Activated CD8-positive, alpha-beta T cell treated with anti-CD3 and anti-CD28 coated beads for 36 hours (primary cell): ENCODE measurements at regions not wholly inside any gene's neighbourhood (a gene's known extent, or its start where the extent isn't known, plus 50 kb on each side); places are given as distances from the start of the nearest gene placed in this dataset.

Experiments
- ATAC-seq: fragments of 200-7000 bp; cut with Tn5 transposase; one replicate; pipeline ENCODE4 v1.10.0; 2021; ENCODE audit warnings: mild to moderate bottlenecking, moderate library complexity
- CTCF ChIA-PET: fragments of 350-600 bp; sonication (Branson Sonifier 250); formaldehyde crosslinking; loops from one replicate; lab custom pipeline; 2021; ENCODE audit warnings: antibody characterized with exemption; lab: Charles Lee
- POLR2A ChIA-PET: fragments of 350-600 bp; sonication (Branson Sonifier 250); formaldehyde crosslinking; loops from one replicate; lab custom pipeline; 2021; ENCODE audit warnings: antibody characterized with exemption; lab: Charles Lee
- DNase-seq: peaks from one replicate; pipeline ENCODE4 v3.0.0-alpha.2; 2020
- H3K27ac Mint-ChIP-seq: one replicate; pipeline ENCODE4 v1.8.0; 2021; ENCODE audit warnings: mild to moderate bottlenecking, mixed read lengths
- H3K27me3 Mint-ChIP-seq: one replicate; pipeline ENCODE4 v1.8.0; 2021; ENCODE audit warnings: mixed read lengths
- H3K36me3 Mint-ChIP-seq: one replicate; pipeline ENCODE4 v1.8.0; 2021; ENCODE audit warnings: low read depth, mixed read lengths
- H3K4me1 Mint-ChIP-seq: one replicate; pipeline ENCODE4 v1.8.0; 2021; ENCODE audit warnings: low read depth, mixed read lengths
- H3K4me3 Mint-ChIP-seq: one replicate; pipeline ENCODE4 v1.8.0; 2021; ENCODE audit warnings: mild to moderate bottlenecking, moderate library complexity, mixed read lengths
- H3K9me3 Mint-ChIP-seq: one replicate; pipeline ENCODE4 v1.8.0; 2021; ENCODE audit warnings: mixed read lengths
- intact Hi-C: fragments of 100-400 bp; cut with micrococcal nuclease; formaldehyde crosslinking; loops from one replicate; pipeline ENCODE4 v1.10.0; 2022
- TF ChIP-seq, protein P1 (sequence below): fragments of 200-600 bp; IDR thresholded peaks from one replicate; pipeline ENCODE4 v1.8.0; 2022; ENCODE audit warnings: antibody characterized with exemption, mild to moderate bottlenecking

DNA sequence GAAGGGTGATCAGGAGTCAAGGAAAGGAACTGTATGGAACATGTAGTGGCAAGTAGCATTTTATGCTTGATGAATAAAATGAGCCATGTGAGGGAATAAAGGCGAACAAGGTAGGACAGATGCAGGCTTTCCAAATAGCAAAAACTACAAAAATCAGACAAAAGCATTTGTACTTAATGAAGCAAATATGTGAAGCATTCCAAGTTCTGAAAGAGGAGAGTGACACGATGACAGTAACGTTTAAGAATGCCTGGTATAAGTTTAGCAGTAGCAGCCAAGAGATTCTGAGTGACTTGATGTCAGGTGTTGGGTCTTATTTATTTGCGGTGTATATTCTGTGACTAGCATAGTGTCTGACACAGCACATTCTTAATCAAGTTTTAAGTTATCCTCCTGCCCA lies 408.2 kb upstream of the RASGRP1 start:
- ChIA-PET POLR2A (no interaction called here), CTCF (no interaction called here)
- H3K4me3 Mint-ChIP-seq: no peak overlapping the region
- H3K9me3 Mint-ChIP-seq: peaks cover 3% of the 10 kb centered on the region
- H3K4me1 Mint-ChIP-seq: no peaks in the 10 kb centered on the region
- H3K27me3 Mint-ChIP-seq: peaks cover 4% of the 10 kb centered on the region
- intact Hi-C loops: no loop called here
- H3K27ac Mint-ChIP-seq: no peak overlapping the region
- TF ChIP-seq, protein P1, sequence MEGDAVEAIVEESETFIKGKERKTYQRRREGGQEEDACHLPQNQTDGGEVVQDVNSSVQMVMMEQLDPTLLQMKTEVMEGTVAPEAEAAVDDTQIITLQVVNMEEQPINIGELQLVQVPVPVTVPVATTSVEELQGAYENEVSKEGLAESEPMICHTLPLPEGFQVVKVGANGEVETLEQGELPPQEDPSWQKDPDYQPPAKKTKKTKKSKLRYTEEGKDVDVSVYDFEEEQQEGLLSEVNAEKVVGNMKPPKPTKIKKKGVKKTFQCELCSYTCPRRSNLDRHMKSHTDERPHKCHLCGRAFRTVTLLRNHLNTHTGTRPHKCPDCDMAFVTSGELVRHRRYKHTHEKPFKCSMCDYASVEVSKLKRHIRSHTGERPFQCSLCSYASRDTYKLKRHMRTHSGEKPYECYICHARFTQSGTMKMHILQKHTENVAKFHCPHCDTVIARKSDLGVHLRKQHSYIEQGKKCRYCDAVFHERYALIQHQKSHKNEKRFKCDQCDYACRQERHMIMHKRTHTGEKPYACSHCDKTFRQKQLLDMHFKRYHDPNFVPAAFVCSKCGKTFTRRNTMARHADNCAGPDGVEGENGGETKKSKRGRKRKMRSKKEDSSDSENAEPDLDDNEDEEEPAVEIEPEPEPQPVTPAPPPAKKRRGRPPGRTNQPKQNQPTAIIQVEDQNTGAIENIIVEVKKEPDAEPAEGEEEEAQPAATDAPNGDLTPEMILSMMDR: no peak
- H3K36me3 Mint-ChIP-seq: no peaks in the 10 kb centered on the region
- DNase-seq (no peak), ATAC-seq (no peak)

DNA sequence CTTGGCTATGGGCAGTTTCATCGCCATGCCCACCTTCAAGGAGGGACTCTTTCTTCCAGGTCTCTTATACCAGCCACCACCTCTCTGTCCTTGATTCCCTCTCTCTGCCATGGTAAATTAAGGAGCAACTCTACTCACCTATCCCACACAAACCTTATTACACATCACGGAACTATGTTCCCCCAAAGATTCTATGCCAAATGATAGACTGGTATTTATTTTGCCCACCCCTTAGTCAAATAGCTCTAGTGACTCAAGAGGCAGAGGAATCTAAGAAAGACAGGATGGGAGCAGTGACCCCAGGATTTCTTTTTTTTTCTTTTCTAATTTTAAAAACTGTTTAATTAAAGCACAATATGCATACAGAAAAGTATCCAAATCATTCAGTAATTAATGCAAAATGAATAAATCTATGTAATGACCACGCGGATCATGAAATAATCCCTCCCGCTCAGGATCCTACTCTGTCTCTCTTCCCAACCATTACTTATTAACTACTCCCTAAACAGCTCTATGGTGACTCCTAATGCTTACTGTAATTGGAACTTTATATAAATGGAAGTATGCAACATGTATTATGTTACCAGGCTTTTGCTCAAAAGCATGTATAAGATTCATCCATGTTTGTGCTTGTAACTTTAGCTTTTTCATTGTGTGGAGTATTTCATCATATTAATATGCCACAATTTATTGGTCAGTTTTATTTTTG lies 410.8 kb upstream of the RASGRP1 start:
- no peak overlapping the region for H3K27ac Mint-ChIP-seq
- H3K27me3 Mint-ChIP-seq: peaks cover 1% of the 10 kb centered on the region
- TF ChIP-seq, protein P1: no peak
- POLR2A ChIA-PET: no interaction called here
- peaks cover 3% of the 10 kb centered on the region for H3K9me3 Mint-ChIP-seq
- CTCF ChIA-PET: no interaction called here
- no peak overlapping the region for H3K4me3 Mint-ChIP-seq
- DNase-seq: no peak
- intact Hi-C loops: no loop called here
- no peak for ATAC-seq
- H3K36me3 Mint-ChIP-seq: no peaks in the 10 kb centered on the region
- H3K4me1 Mint-ChIP-seq: no peaks in the 10 kb centered on the region

DNA sequence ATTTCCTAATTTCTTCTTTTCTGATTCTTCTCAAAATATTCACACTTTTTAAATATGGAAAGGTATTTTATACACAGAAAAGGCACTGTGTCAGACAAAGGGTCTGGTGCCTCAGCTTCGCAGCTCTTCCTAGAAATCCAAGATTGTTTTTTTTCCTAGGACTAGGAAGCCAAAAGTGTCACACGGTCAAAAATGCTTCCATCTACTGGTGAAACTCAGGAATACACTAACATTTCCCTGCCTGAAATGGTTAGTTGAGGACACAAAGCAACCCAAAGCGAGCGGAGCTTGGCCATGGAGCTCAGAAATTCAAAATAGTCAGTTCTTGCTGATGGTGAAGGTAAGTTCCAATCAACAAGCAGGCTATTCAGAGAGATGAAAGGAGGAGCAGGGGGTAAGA lies 426.5 kb upstream of the RASGRP1 start:
- Mint-ChIP-seq H3K27me3 (no peaks in the 10 kb centered on the region), H3K36me3 (no peaks in the 10 kb centered on the region), H3K4me1 (no peaks in the 10 kb centered on the region), H3K4me3 (no peak overlapping the region), H3K27ac (no peak overlapping the region), H3K9me3 (no peaks in the 10 kb centered on the region)
- ChIA-PET POLR2A (no interaction called here), CTCF (interaction anchor here (1.5 kb wide), 1 partner anchor 31 kb away, joined by 3 read pairs; no protein-coding TSS in a partner anchor)
- TF ChIP-seq, protein P1: peak; percentile 14
- intact Hi-C loops: no loop called here
- DNase-seq: no peak
- ATAC-seq: no peak

DNA sequence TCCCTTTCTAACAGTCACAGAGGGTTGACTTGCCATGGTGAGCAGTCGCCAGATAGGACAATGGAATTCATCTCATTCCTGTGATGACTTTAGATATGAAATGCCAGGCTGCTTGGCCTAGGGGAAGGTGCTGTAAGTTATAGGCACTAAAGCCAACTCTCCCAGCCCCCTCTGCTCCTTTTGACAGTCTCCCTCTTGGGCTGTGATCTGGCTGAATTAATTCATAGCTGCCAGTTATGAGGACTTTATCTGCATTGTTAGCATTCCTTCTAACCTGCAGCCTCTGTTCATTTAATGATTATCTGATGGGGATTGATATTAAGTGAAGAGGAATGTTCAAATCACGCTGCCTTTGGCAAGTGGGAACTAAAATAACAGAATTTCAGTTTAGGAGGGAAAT lies 427.1 kb upstream of the RASGRP1 start:
- Mint-ChIP-seq H3K4me3 (no peak overlapping the region), H3K9me3 (no peaks in the 10 kb centered on the region), H3K4me1 (no peaks in the 10 kb centered on the region), H3K27me3 (no peaks in the 10 kb centered on the region), H3K36me3 (no peaks in the 10 kb centered on the region), H3K27ac (no peak overlapping the region)
- no peak for DNase-seq
- ChIA-PET POLR2A (no interaction called here), CTCF (interaction anchor here (1.5 to 1.7 kb wide), 2 partner anchors 32 to 284 kb away, joined by 3 to 5 read pairs; no protein-coding TSS in a partner anchor)
- intact Hi-C loops: no loop called here
- TF ChIP-seq, protein P1: no peak
- no peak for ATAC-seq

DNA sequence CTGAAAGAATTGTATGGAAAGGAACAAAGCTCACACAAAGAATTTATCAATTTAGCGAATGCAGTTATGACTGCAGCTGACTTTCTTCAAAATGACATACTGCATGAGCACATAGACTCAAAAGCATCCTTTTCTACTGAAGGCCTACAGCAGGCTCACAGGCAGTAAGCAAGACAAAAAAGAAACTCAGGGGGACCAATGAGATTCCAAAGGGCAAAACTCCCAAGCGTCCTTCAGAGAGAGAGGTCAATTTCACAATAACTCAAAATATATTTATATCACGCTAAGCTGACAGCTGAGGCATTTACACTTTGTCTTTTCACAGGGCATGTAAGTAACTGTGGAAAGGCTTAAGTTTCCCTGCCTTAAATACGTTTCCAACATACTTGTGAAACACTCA lies 427.9 kb upstream of the RASGRP1 start:
- ATAC-seq (no peak), DNase-seq (no peak)
- H3K4me1 Mint-ChIP-seq: no peaks in the 10 kb centered on the region
- POLR2A ChIA-PET: no interaction called here
- intact Hi-C loops: no loop called here
- no peak overlapping the region for H3K4me3 Mint-ChIP-seq
- H3K27me3 Mint-ChIP-seq: peaks cover 2% of the 10 kb centered on the region
- no peaks in the 10 kb centered on the region for H3K36me3 Mint-ChIP-seq
- H3K9me3 Mint-ChIP-seq: no peaks in the 10 kb centered on the region
- TF ChIP-seq, protein P1: no peak
- CTCF ChIA-PET: interaction anchor here (1.7 kb wide), 1 partner anchor 285 kb away, joined by 5 read pairs; no protein-coding TSS in a partner anchor
- no peak overlapping the region for H3K27ac Mint-ChIP-seq
